Neural cell (in vitro differentiated cells): ENCODE measurements at regions not wholly inside any gene's neighbourhood (a gene's known extent, or its start where the extent isn't known, plus 50 kb on each side); places are given as distances from the start of the nearest gene placed in this dataset.

ENCODE experiments used
- CTCF ChIP-seq: fragments of 450-650 bp; IDR thresholded peaks from 2 replicates; pipeline ENCODE4 v1.5.1; 2014; ENCODE audit warnings: antibody characterized with exemption, mild to moderate bottlenecking, moderate library complexity; ENCODE audit not compliant: poor library complexity, severe bottlenecking
- EZH2 ChIP-seq: fragments of 200-600, 300-800 bp; shearing (Covaris generic), sonication (generic); IDR thresholded peaks from 2 replicates; pipeline ENCODE4 v1.6.1; 2014; ENCODE audit warnings: antibody characterized with exemption, low read length, borderline replicate concordance, mild to moderate bottlenecking; ENCODE audit not compliant: insufficient read depth, poor library complexity, severe bottlenecking
- MXI1 ChIP-seq: fragments of 450-650 bp; conservative IDR thresholded peaks from 2 replicates; pipeline ENCODE4 v1.6.1; 2014; ENCODE audit warnings: antibody characterized with exemption, mild to moderate bottlenecking; ENCODE audit not compliant: poor library complexity, severe bottlenecking
- POLR2AphosphoS5 ChIP-seq: IDR thresholded peaks from 2 replicates; pipeline ENCODE4 v1.6.1; 2012

DNA sequence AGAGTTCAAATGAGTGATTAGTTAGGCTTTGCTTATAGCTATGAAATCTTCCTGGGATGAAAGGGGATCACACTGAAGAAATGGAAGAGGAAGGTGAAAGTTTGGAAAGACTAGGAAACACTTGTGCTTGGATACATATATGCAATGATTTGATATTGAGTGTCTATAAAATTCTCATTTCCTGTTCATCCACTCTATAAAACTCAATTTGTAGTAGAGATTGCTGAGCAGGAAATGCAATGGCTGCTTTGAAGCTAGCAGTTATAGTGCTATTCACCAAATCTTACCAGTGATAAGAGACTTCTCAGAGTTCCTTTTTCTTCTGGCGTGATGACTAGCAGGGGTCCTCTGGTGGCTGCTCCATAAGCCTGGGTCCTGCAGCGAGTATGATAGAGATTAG is 128.1 kb upstream of the HPF1 start:
- TF ChIP-seq CTCF = no peak
- TF ChIP-seq POLR2AphosphoS5 = no peak
- TF ChIP-seq EZH2 = no peak
- TF ChIP-seq MXI1 = no peak
